Pulmonary artery endothelial cell (primary cell): ENCODE measurements at regions not wholly inside any gene's neighbourhood (a gene's known extent, or its start where the extent isn't known, plus 50 kb on each side); places are given as distances from the start of the nearest gene placed in this dataset.

ENCODE experiments used
- DNase-seq: peaks from one replicate; pipeline ENCODE4 v3.0.0-alpha.2; 2011; ENCODE audit warnings: low read depth, low spot score

GRCh38 chr3:150070271-150070670 lies 99.6 kb upstream of the PFN2 start:
- DNase-seq, result no peak

- no peak for DNase-seq
These were observed 98.9 kb upstream of the PFN2 start for GRCh38 chr3:150069633-150070032.

- DNase-seq, result no peak
These were observed 98.4 kb upstream of the PFN2 start for GRCh38 chr3:150069154-150069527.

- DNase-seq, result no peak
These were observed 97.9 kb upstream of the PFN2 start for GRCh38 chr3:150068440-150069153.

GRCh38 chr3:150067561-150067960 lies 96.9 kb upstream of the PFN2 start:
- DNase-seq, result no peak

- DNase-seq, result no peak
These were observed 94.3 kb upstream of the PFN2 start for GRCh38 chr3:150064971-150065370.

- no peak for DNase-seq
These were observed 92.5 kb upstream of the PFN2 start for GRCh38 chr3:150063237-150063636.

GRCh38 chr3:150062492-150062891 lies 91.8 kb upstream of the PFN2 start:
- DNase-seq, result no peak

- no peak for DNase-seq
These were observed 90.8 kb upstream of the PFN2 start for GRCh38 chr3:150061288-150062024.

GRCh38 chr3:150059729-150060128 lies 89.0 kb upstream of the PFN2 start:
- no peak for DNase-seq

- DNase-seq, result no peak
These were observed 88.5 kb upstream of the PFN2 start for GRCh38 chr3:150059241-150059640.

- DNase-seq, result no peak
These were observed 86.5 kb upstream of the PFN2 start for GRCh38 chr3:150057227-150057626.

- no peak for DNase-seq
These were observed 84.6 kb upstream of the PFN2 start for GRCh38 chr3:150055332-150055731.

GRCh38 chr3:150054635-150055034 lies 83.9 kb upstream of the PFN2 start:
- DNase-seq, result no peak

GRCh38 chr3:150050510-150050909 lies 79.8 kb upstream of the PFN2 start:
- no peak for DNase-seq

GRCh38 chr3:150049317-150049716 lies 78.6 kb upstream of the PFN2 start:
- DNase-seq, result no peak

- no peak for DNase-seq
These were observed 71.2 kb upstream of the PFN2 start for GRCh38 chr3:150041877-150042276.

- no peak for DNase-seq
These were observed 69.4 kb upstream of the PFN2 start for GRCh38 chr3:150040097-150040496.

GRCh38 chr3:150038830-150039229 lies 68.1 kb upstream of the PFN2 start:
- no peak for DNase-seq

GRCh38 chr3:150036780-150037179 lies 66.1 kb upstream of the PFN2 start:
- no peak for DNase-seq

- DNase-seq, result no peak
These were observed 65.4 kb upstream of the PFN2 start for GRCh38 chr3:150035910-150036612.

GRCh38 chr3:150035301-150035779 lies 64.6 kb upstream of the PFN2 start:
- no peak for DNase-seq
